Keratinocyte (primary cell): ENCODE measurements at regions not wholly inside any gene's neighbourhood (a gene's known extent, or its start where the extent isn't known, plus 50 kb on each side); places are given as distances from the start of the nearest gene placed in this dataset.

Source experiments
- EZH2 ChIP-seq: IDR thresholded peaks from one replicate; pipeline ENCODE4 v1.6.1; 2012; ENCODE audit warnings: inconsistent platforms, mild to moderate bottlenecking, low read length, moderate library complexity
- TF ChIP-seq, protein P1 (sequence below), 3 experiments: IDR thresholded peaks in 1 of 3; conservative IDR thresholded peaks in 1 of 3; optimal IDR thresholded peaks in 1 of 3; 2 replicates in 2 of 3; 3 replicates in 1 of 3; pipeline versions ENCODE3 to v1.5.1; 2011; ENCODE audit warnings: low read length in 3 of 3, mild to moderate bottlenecking in 3 of 3, moderate library complexity in 2 of 3, control low read depth in 1 of 3, inconsistent platforms in 1 of 3; ENCODE audit not compliant: insufficient read depth in 2 of 3; ENCODE audit errors: extremely low read depth in 1 of 3

DNA sequence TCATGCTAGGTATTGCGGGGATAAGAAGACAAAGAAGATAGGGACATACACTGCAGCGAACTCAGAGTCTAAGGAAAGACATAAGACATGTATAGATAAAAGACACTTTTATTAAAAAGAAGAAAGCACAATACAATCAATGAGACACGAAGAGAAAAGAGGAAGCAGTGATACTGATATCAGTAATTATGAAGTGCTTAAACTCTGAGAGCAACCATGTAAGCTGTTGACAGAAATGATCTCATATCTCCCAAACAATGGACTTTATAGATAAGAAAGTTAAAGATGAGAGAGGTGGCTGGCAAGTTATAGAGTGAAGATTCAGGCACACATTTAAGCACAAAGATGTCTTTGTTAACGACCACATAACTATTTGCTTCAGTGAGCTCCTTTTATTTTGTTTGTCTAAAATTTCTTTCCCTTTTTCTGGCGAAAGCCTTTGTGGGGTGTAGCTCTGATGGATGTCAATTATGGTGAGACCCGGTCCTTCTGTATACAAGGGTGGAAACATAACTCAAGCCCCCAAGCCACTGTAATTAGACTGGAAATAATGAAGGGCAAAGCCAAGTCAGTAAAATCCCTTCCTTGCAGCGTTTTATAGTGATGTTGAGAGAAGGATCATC lies 818.0 kb upstream of the SLC10A2 start:
- TF ChIP-seq, protein P1, sequence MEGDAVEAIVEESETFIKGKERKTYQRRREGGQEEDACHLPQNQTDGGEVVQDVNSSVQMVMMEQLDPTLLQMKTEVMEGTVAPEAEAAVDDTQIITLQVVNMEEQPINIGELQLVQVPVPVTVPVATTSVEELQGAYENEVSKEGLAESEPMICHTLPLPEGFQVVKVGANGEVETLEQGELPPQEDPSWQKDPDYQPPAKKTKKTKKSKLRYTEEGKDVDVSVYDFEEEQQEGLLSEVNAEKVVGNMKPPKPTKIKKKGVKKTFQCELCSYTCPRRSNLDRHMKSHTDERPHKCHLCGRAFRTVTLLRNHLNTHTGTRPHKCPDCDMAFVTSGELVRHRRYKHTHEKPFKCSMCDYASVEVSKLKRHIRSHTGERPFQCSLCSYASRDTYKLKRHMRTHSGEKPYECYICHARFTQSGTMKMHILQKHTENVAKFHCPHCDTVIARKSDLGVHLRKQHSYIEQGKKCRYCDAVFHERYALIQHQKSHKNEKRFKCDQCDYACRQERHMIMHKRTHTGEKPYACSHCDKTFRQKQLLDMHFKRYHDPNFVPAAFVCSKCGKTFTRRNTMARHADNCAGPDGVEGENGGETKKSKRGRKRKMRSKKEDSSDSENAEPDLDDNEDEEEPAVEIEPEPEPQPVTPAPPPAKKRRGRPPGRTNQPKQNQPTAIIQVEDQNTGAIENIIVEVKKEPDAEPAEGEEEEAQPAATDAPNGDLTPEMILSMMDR (optimal IDR thresholded peaks at IDR 0.05 in 1 of 3, IDR thresholded peaks at IDR 0.05 in 1 of 3, conservative IDR thresholded peaks at IDR 0.05 in 1 of 3; ENCODE audit: extremely low read depth in 1 of 3, insufficient read depth in 2 of 3, low read length in 3 of 3) = no peak
- TF ChIP-seq EZH2 = no peak
